ENCODE measurements at regions not wholly inside any gene's neighbourhood (a gene's known extent, or its start where the extent isn't known, plus 50 kb on each side); places are given as distances from the start of the nearest gene placed in this dataset.

DNA sequence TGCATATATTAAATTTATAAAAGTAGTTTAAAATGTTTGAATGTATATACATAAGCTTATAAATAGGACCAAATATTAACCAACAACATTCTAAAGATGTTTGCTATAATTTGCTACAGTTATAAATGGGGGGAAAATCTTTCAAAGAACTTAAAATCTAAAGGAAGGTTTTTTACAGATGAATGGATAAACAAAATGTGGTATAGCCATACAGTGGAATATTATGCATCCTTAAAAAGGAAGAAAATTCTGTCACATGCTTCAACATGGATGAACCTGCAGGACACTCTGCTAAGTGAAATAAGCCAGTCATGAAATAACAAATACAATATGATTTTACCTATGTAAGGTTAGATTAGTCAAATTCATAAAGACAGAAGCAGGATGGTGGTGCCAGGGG is 75.8 kb downstream of the TMEM17 start:
- Histone ChIP-seq H3K27ac (ENCODE audit: low read length) (no peak overlapping the region), H3K4me3 (ENCODE audit: low read length) (no peak overlapping the region), H3K9ac (ENCODE audit: low read length) (no peak overlapping the region), H3K9me3 (ENCODE audit: control insufficient read depth, low read depth, low read length) (no peaks in the 10 kb centered on the region), H3K27me3 (ENCODE audit: control insufficient read depth, insufficient read depth, low read length) (no peaks in the 10 kb centered on the region), H3K36me3 (ENCODE audit: control insufficient read depth, low read depth, low read length) (no peaks in the 10 kb centered on the region), H3K4me1 (ENCODE audit: control insufficient read depth, low read depth, low read length) (no peaks in the 10 kb centered on the region)

DNA sequence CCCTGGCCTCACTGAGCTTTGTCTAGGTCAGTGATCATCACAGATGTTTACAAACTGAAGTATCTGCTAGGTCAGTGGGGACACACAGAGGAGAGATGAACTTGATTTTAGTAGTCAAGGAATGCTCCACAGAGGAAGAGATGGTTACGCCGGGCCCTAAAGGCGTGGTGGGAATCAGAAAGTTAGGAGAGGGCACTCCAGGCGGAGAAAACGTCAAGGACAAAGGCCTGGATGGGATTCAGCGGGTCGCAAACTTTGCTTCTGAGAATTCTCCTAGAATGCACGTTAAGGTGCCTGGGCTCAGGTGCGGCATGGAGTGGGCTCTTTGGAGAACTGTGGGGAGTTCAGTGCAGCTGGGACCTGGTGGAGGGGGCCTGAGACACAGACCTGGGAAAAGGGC is 78.8 kb downstream of the TMEM17 start:
- Histone ChIP-seq H3K27ac (ENCODE audit: low read length) (no peak overlapping the region), H3K4me1 (ENCODE audit: control insufficient read depth, low read depth, low read length) (no peaks in the 10 kb centered on the region), H3K27me3 (ENCODE audit: control insufficient read depth, insufficient read depth, low read length) (no peaks in the 10 kb centered on the region), H3K36me3 (ENCODE audit: control insufficient read depth, low read depth, low read length) (no peaks in the 10 kb centered on the region), H3K9me3 (ENCODE audit: control insufficient read depth, low read depth, low read length) (no peaks in the 10 kb centered on the region), H3K4me3 (ENCODE audit: low read length) (no peak overlapping the region), H3K9ac (ENCODE audit: low read length) (no peak overlapping the region)

- Histone ChIP-seq H3K4me1 (ENCODE audit: control insufficient read depth, low read depth, low read length) (no peaks in the 10 kb centered on the region), H3K4me3 (ENCODE audit: low read length) (no peak overlapping the region), H3K27me3 (ENCODE audit: control insufficient read depth, insufficient read depth, low read length) (no peaks in the 10 kb centered on the region), H3K9ac (ENCODE audit: low read length) (no peak overlapping the region), H3K27ac (ENCODE audit: low read length) (no peak overlapping the region), H3K9me3 (ENCODE audit: control insufficient read depth, low read depth, low read length) (no peaks in the 10 kb centered on the region), H3K36me3 (ENCODE audit: control insufficient read depth, low read depth, low read length) (no peaks in the 10 kb centered on the region)
Observed at GRCh38 chr2:62426154-62426912, 79.7 kb downstream of the TMEM17 start.

DNA sequence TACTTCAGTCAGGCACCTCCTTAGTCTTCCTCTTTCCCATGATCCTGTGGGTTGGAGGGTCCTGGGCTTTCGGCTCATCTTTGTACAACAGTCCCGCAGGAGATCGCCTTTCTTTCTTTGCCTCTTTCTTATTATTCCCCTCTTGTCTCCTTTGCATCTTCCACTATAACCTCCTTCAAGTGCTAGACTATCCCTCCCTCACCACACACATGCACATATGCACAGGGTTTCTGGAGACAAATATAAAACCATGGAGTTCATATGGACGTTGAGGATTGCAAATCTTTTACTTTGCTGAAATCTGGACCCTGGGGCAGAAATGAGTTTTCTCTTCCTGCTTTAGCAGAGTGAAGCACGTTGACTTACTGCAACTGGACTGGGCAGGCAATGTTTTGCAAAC is 80.3 kb downstream of the TMEM17 start:
- no peak overlapping the region for H3K4me3 ChIP-seq (ENCODE audit: low read length)
- H3K9ac ChIP-seq (ENCODE audit: low read length): no peak overlapping the region
- no peaks in the 10 kb centered on the region for H3K36me3 ChIP-seq (ENCODE audit: control insufficient read depth, low read depth, low read length)
- H3K27me3 ChIP-seq (ENCODE audit: control insufficient read depth, insufficient read depth, low read length): no peaks in the 10 kb centered on the region
- H3K27ac ChIP-seq (ENCODE audit: low read length): no peak overlapping the region
- H3K9me3 ChIP-seq (ENCODE audit: control insufficient read depth, low read depth, low read length): no peaks in the 10 kb centered on the region
- no peaks in the 10 kb centered on the region for H3K4me1 ChIP-seq (ENCODE audit: control insufficient read depth, low read depth, low read length)

DNA sequence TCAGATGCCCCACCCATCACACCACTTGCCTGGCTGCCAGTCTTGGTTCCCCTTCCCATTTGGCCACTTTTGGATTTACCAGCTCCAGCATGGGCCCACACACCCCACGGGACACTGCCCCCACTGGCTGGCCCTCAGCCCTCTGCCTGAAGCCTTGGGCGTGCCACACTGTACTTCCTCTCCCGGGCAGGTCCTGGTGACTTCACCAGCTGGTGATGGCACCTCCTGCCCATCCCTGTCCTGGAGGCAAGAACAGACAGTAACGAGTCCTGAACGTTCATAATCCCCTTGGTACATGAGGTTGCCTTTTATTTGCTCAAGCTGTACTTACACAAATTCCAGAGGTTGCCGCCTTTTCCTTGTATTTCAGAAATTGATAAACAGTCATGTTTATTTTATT is 81.1 kb downstream of the TMEM17 start:
- no peaks in the 10 kb centered on the region for H3K36me3 ChIP-seq (ENCODE audit: control insufficient read depth, low read depth, low read length)
- no peak overlapping the region for H3K27ac ChIP-seq (ENCODE audit: low read length)
- H3K9me3 ChIP-seq (ENCODE audit: control insufficient read depth, low read depth, low read length): no peaks in the 10 kb centered on the region
- H3K9ac ChIP-seq (ENCODE audit: low read length): no peak overlapping the region
- no peaks in the 10 kb centered on the region for H3K4me1 ChIP-seq (ENCODE audit: control insufficient read depth, low read depth, low read length)
- H3K4me3 ChIP-seq (ENCODE audit: low read length): no peak overlapping the region
- no peaks in the 10 kb centered on the region for H3K27me3 ChIP-seq (ENCODE audit: control insufficient read depth, insufficient read depth, low read length)

- H3K9me3 ChIP-seq (ENCODE audit: control insufficient read depth, low read depth, low read length): no peaks in the 10 kb centered on the region
- H3K9ac ChIP-seq (ENCODE audit: low read length): no peak overlapping the region
- H3K27ac ChIP-seq (ENCODE audit: low read length): no peak overlapping the region
Observed at GRCh38 chr2:62423883-62424458, 82.0 kb downstream of the TMEM17 start.

DNA sequence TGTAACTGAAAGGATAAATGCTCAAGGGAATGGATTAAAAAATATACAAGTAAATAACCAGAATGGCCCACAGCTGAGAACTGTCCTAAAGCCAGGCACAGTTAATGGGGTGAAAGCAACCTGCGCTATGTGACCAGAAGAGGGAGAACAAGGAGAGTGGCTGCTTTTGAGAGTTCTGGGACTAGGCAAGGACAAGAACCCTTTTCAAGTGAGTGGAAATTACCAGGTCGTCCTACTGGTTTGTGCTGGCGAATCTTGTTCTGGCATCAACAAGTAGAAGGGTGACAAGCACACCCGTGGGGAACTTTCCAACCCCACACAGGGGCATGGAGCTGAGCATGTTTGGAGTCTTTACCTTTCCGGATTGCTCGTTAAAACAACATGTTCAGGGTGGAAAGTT is 82.8 kb downstream of the TMEM17 start:
- no peaks in the 10 kb centered on the region for H3K4me1 ChIP-seq (ENCODE audit: control insufficient read depth, low read depth, low read length)
- no peak overlapping the region for H3K4me3 ChIP-seq (ENCODE audit: low read length)
- H3K27ac ChIP-seq (ENCODE audit: low read length): no peak overlapping the region
- no peaks in the 10 kb centered on the region for H3K9me3 ChIP-seq (ENCODE audit: control insufficient read depth, low read depth, low read length)
- no peak overlapping the region for H3K9ac ChIP-seq (ENCODE audit: low read length)
- H3K27me3 ChIP-seq (ENCODE audit: control insufficient read depth, insufficient read depth, low read length): no peaks in the 10 kb centered on the region
- no peaks in the 10 kb centered on the region for H3K36me3 ChIP-seq (ENCODE audit: control insufficient read depth, low read depth, low read length)

More at GRCh38 chr2:62423883-62424458, 82.0 kb downstream of the TMEM17 start:
- H3K27me3 ChIP-seq (ENCODE audit: control insufficient read depth, insufficient read depth, low read length): no peaks in the 10 kb centered on the region
- H3K4me3 ChIP-seq (ENCODE audit: low read length): no peak overlapping the region
- no peaks in the 10 kb centered on the region for H3K4me1 ChIP-seq (ENCODE audit: control insufficient read depth, low read depth, low read length)
- H3K36me3 ChIP-seq (ENCODE audit: control insufficient read depth, low read depth, low read length): no peaks in the 10 kb centered on the region

DNA sequence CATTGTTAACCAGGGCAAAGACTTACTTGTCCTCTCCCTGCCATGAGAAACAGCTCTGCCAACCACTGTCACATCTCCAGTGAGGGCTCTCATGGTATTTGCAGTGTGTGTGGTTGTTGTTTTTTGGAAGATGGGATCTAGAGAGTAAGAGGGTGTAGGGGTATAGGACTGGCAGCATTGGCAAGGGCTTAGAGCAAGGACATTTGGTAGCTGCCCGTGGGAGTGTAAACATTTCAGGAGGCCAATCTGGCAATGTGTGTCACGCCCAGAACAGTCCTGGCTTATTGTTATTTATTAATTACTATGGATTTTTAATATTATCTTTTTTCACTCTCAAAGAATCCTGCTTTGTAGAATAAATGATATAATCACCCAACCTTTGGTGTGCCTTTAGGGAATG is 90.5 kb downstream of the TMEM17 start:
- Histone ChIP-seq H3K9ac (ENCODE audit: low read length) (no peak overlapping the region), H3K36me3 (ENCODE audit: control insufficient read depth, low read depth, low read length) (no peaks in the 10 kb centered on the region), H3K4me3 (ENCODE audit: low read length) (no peak overlapping the region), H3K27me3 (ENCODE audit: control insufficient read depth, insufficient read depth, low read length) (no peaks in the 10 kb centered on the region), H3K27ac (ENCODE audit: low read length) (no peak overlapping the region), H3K4me1 (ENCODE audit: control insufficient read depth, low read depth, low read length) (peaks cover 12% of the 10 kb centered on the region), H3K9me3 (ENCODE audit: control insufficient read depth, low read depth, low read length) (no peaks in the 10 kb centered on the region)

GRCh38 chr2:62415019-62415431 is 91.0 kb downstream of the TMEM17 start:
- H3K27ac ChIP-seq (ENCODE audit: low read length): no peak overlapping the region
- no peak overlapping the region for H3K4me3 ChIP-seq (ENCODE audit: low read length)
- H3K9ac ChIP-seq (ENCODE audit: low read length): no peak overlapping the region
- no peaks in the 10 kb centered on the region for H3K36me3 ChIP-seq (ENCODE audit: control insufficient read depth, low read depth, low read length)
- H3K27me3 ChIP-seq (ENCODE audit: control insufficient read depth, insufficient read depth, low read length): no peaks in the 10 kb centered on the region
- peaks cover 12% of the 10 kb centered on the region for H3K4me1 ChIP-seq (ENCODE audit: control insufficient read depth, low read depth, low read length)
- H3K9me3 ChIP-seq (ENCODE audit: control insufficient read depth, low read depth, low read length): no peaks in the 10 kb centered on the region

- Histone ChIP-seq H3K36me3 (ENCODE audit: control insufficient read depth, low read depth, low read length) (no peaks in the 10 kb centered on the region), H3K9ac (ENCODE audit: low read length) (no peak overlapping the region), H3K9me3 (ENCODE audit: control insufficient read depth, low read depth, low read length) (no peaks in the 10 kb centered on the region), H3K4me1 (ENCODE audit: control insufficient read depth, low read depth, low read length) (peaks cover 12% of the 10 kb centered on the region), H3K27me3 (ENCODE audit: control insufficient read depth, insufficient read depth, low read length) (no peaks in the 10 kb centered on the region), H3K4me3 (ENCODE audit: low read length) (no peak overlapping the region), H3K27ac (ENCODE audit: low read length) (no peak overlapping the region)
Observed at GRCh38 chr2:62413116-62413663, 92.8 kb downstream of the TMEM17 start.

- Histone ChIP-seq H3K4me1 (ENCODE audit: control insufficient read depth, low read depth, low read length) (peaks cover 12% of the 10 kb centered on the region), H3K27ac (ENCODE audit: low read length) (no peak overlapping the region), H3K9me3 (ENCODE audit: control insufficient read depth, low read depth, low read length) (no peaks in the 10 kb centered on the region), H3K9ac (ENCODE audit: low read length) (no peak overlapping the region), H3K4me3 (ENCODE audit: low read length) (no peak overlapping the region), H3K27me3 (ENCODE audit: control insufficient read depth, insufficient read depth, low read length) (no peaks in the 10 kb centered on the region), H3K36me3 (ENCODE audit: control insufficient read depth, low read depth, low read length) (no peaks in the 10 kb centered on the region)
Observed at GRCh38 chr2:62412347-62412742, 93.7 kb downstream of the TMEM17 start.
